GM12892 (cell line): ENCODE measurements at regions not wholly inside any gene's neighbourhood (a gene's known extent, or its start where the extent isn't known, plus 50 kb on each side); places are given as distances from the start of the nearest gene placed in this dataset.

Experiments used
- POLR2A ChIP-seq: IDR thresholded peaks from 2 replicates; pipeline ENCODE4 v1.6.1; 2011; ENCODE audit warnings: low read depth, low read length, control low read depth
- POLR2AphosphoS5 ChIP-seq: IDR thresholded peaks from 2 replicates; pipeline ENCODE4 v1.6.1; 2011; ENCODE audit warnings: low read depth, low read length, control low read depth

- no peak for TF ChIP-seq POLR2A
- TF ChIP-seq POLR2AphosphoS5: no peak
Measured at GRCh38 chr2:157935378-157935906, 59.3 kb upstream of the ACVR1 start.
